GM21786 (cell line): ENCODE measurements at regions not wholly inside any gene's neighbourhood (a gene's known extent, or its start where the extent isn't known, plus 50 kb on each side); places are given as distances from the start of the nearest gene placed in this dataset.

Experiments used
- ATAC-seq: cut with Tn5 transposase; IDR thresholded peaks from one replicate; pipeline ENCODE4 v1.9.1; 2021; ENCODE audit not compliant: unreplicated experiment

GRCh38 chr22:49446759-49447710 is 380.6 kb downstream of the BRD1 start:
- ATAC-seq = no peak

- ATAC-seq = no peak
Measured at GRCh38 chr22:49446145-49446758, 381.4 kb downstream of the BRD1 start.

GRCh38 chr22:49444781-49445180 is 382.9 kb downstream of the BRD1 start:
- no peak for ATAC-seq

GRCh38 chr22:49440931-49441330 is 386.7 kb downstream of the BRD1 start:
- ATAC-seq = no peak

GRCh38 chr22:49439373-49439772 is 388.3 kb downstream of the BRD1 start:
- ATAC-seq = no peak

GRCh38 chr22:49437956-49438355 is 389.7 kb downstream of the BRD1 start:
- no peak for ATAC-seq

- no peak for ATAC-seq
Measured at GRCh38 chr22:49437356-49437755, 390.3 kb downstream of the BRD1 start.

GRCh38 chr22:49436056-49436455 is 391.6 kb downstream of the BRD1 start:
- ATAC-seq = no peak

GRCh38 chr22:49435596-49435995 is 392.1 kb downstream of the BRD1 start:
- no peak for ATAC-seq

- ATAC-seq = no peak
Measured at GRCh38 chr22:49433717-49434611, 393.7 kb downstream of the BRD1 start.

- ATAC-seq = no peak
Measured at GRCh38 chr22:49432897-49433443, 394.7 kb downstream of the BRD1 start.

- ATAC-seq = no peak
Measured at GRCh38 chr22:49432211-49432896, 395.3 kb downstream of the BRD1 start.

GRCh38 chr22:49431551-49431950 is 396.1 kb downstream of the BRD1 start:
- no peak for ATAC-seq

GRCh38 chr22:49429066-49429465 is 398.6 kb downstream of the BRD1 start:
- no peak for ATAC-seq

- ATAC-seq = no peak
Measured at GRCh38 chr22:49427941-49428340, 399.7 kb downstream of the BRD1 start.

GRCh38 chr22:49427341-49427740 is 400.3 kb downstream of the BRD1 start:
- ATAC-seq = no peak

- no peak for ATAC-seq
Measured at GRCh38 chr22:49426618-49427266, 400.9 kb downstream of the BRD1 start.

- no peak for ATAC-seq
Measured at GRCh38 chr22:49426098-49426497, 401.6 kb downstream of the BRD1 start.

- ATAC-seq = no peak
Measured at GRCh38 chr22:49425356-49425755, 402.3 kb downstream of the BRD1 start.

GRCh38 chr22:49424893-49425270 is 402.8 kb downstream of the BRD1 start:
- ATAC-seq = no peak
